GOT3 (cell line): ENCODE measurements at regions not wholly inside any gene's neighbourhood (a gene's known extent, or its start where the extent isn't known, plus 50 kb on each side); places are given as distances from the start of the nearest gene placed in this dataset.
"Not testable (repeated sequence)": the region's sequence is repeated elsewhere in the genome, so short reads cannot be mapped to it uniquely, and the experiment has no call there.

Experiments used
- DNase-seq: peaks from one replicate; lab custom pipeline; 2025; ENCODE audit warnings: mixed read lengths; lab: John Stamatoyannopoulos, UW

DNA sequence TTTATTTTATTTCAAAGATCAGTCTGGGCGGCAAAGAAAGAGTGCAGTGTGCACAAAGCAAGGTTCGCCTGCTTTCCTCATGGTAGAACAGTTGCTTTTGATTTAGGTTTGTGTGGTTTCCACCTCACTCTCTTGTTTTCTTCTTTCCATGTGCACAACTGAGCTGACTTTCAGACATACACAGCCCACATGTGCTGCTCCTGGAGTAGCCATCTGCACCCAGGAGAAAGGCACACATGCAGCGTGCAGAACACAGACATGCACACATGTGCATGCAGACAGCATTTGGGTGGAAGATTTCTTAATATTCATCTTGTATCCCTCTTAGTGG, 302.1 kb downstream of the FZD1 start:
- no peak for DNase-seq

GRCh38 chr7:91567081-91568012, 303.1 kb downstream of the FZD1 start:
- DNase-seq = no peak

DNA sequence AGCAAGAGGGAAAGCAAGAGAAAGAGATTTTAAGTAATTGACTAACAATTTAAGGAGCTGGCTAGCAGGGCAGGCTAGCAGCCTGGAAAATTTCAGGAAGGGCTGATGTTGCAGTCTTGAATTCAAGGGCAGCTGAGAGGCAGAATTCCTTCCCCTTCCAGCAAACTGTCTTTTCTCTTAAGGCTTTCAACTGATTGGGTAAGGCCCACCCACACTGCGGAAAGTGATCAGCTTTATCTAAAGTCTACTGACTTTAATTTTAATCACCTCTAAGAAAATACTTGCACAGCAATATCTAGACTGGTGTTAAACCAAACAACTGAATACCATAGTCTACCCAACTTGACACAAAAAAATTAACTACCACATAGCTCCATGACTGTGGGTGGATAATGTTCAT, 303.9 kb downstream of the FZD1 start:
- no peak for DNase-seq

DNA sequence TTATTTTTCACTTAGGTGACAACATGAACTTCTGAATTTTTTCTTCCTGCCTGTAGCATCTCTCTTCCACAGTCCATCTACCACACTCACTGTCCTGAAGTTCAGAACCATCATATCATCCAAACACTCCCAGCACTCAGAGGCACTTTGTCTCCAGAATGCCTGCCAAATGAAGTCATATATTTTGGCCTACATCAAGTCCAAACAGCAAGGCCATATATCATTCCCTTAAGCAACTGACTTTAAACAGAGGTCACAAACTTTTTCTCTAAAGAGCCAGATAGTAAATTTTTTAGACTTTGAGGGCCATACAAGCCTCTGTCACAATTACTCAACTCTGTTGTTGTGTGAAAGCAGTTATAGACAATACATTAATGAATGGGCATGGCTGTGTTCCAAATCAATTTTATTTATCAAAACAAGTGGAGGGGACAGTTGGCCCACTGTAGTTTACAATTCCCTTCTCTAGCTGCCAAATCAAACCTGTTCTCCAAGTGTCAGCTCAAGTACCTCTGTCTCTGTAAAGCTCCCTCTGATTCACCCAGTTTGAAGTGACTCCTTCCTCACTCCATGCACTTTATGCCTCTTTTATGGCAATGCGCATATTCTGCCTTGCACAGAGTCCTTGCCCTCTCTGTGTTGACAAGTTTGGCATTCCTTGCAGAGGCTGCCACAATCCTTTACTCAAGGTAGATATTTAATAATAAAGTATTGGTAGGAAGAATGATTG, 305.7 kb downstream of the FZD1 start:
- DNase-seq = no peak

- DNase-seq = no peak
Observed at GRCh38 chr7:91570560-91570959, 306.3 kb downstream of the FZD1 start.

DNA sequence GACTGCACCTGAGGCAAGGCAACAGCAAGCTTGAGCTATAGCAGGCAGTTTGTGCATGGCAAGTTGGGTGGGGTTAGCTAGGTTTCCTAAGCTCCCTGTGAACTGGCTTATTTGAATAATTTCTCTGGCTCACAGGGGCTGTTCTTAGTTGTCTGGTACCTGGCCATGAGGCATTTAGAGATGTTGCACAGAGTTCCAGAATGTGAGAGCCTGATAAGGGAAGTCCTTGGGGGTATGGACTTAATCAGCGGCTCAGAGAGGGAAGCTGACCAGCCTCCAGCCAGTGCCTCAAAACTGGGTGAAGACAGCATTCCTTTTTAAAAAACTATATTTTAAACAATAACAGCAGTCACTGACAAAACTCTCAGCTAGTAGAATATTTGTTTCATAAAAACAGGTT, 307.4 kb downstream of the FZD1 start:
- DNase-seq = no peak

DNA sequence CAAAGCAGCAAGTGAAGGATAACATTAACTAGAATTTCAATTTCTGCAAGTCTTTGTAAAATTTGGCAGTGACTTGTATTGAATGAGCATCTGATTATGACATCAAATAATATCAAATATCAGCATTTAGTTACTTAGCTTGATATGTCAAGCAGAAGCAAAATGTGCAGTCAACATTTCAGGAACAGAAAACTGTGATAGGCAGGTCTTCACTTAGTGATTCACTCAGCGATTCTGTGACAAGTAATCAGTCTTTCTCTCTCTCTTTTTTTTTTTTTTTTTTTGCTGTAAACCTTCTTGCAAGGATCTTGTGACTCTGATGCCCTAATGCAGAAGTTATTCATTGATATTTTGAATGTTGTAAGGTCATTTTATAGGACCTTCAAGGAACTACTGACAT, 307.1 kb downstream of the MTERF1 start:
- no peak for DNase-seq

DNA sequence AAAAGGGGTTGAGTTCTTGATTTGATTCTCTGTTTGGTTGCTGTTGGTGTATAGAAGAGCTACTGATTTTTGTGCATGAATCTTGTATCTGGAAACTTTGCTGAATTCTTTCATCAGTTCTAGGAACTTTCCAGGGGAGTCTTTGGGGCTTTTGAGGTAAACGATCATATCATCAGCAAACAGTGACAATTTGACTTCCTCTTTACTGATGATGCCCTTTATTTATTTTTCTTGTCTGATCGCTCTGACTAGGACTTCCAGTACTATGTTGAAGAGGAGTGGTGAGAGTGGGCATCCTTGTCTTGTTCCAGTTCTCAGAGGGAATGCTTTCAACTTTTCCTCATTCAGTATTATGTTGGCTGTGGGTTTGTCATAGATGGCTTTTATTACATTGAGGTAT, 304.0 kb downstream of the MTERF1 start:
- DNase-seq = not testable (repeated sequence)

GRCh38 chr7:91579837-91580236, 300.7 kb downstream of the MTERF1 start:
- no peak for DNase-seq

DNA sequence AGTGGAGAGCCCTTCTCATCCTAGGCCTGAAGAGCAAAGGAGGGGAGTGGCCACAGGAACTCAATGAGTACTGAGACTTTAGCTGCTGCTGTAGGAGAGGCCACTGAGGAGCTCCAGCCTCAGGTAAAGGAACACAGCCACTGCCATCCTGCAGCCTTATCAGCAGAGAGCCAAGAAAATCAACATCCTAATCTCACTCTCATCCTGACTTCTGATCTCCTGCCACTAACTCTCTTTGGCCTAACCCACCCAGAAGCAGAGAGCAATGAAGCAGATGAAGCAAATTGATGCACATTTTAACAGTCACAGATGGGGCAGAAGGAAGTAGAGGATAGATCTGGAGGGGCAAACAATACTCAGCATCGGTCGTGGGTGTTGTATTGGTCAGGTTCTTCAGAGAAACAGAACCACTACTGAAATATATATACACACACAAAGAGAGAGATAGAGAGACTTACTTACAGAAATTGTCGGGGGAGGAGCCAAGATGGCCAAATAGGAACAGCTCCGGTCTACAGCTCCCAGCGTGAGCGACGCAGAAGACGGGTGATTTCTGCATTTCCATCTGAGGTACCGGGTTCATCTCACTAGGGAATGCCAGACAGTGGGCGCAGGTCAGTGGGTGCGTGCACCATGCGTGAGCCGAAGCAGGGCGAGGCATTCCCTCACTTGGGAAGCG, 297.6 kb downstream of the MTERF1 start:
- no peak for DNase-seq

DNA sequence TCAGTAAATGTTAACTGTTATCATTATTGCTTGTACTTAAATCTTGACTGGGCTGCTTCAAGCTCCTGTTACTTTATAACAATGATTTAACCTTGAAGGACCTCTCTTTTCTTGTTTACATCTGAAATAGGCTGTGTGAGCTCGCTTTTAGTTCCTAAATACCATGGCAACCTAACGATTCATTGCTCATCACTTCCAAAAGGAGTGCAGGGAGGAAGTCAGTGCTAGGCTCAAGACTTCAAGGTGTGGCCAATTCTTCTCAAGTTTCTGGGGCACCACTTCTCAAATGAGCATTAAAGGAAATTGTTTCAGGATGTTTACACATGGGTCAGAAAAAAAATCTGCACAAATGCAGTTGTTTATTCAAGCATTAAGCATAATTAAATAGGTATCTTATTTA, 284.2 kb downstream of the MTERF1 start:
- no peak for DNase-seq

DNA sequence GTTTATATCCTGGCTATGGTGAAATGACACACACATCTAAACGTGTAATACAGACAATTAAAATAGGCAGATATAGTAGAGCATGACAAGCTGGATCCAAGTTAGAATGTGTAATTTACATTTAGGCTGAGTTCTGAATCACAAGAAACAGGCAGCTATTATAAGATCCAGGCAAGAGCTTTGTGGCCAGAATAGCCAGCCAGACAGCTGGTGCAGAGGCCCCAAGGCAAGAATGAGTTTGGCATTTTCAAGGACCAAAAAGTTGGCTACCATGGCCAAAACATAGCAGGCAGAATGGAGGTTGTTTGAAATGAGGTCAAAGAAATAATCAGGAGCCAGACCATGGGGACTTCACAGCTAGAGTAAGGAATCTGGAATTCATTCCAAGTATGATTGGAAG, 281.7 kb downstream of the MTERF1 start:
- DNase-seq = no peak

DNA sequence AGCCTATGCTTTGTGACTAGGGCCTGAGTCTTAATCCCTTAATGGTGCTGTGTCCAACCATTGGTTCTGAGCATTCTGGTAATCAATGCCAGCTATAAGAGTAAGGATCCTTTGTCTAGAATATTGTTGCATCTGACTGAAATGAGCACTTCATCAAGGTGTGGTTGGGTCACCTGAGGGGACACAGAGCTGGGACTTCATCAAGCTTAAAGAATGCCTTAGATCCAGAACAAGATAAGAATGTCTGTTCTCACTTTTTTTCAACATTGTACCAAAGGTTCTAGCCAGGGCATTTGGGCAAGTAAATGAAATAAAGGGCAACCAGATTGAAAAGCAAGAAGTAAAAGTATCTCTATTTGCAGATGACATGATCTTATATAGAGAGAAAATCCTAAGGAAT, 280.4 kb downstream of the MTERF1 start:
- no peak for DNase-seq

GRCh38 chr7:91603707-91604106, 276.8 kb downstream of the MTERF1 start:
- DNase-seq = no peak

DNA sequence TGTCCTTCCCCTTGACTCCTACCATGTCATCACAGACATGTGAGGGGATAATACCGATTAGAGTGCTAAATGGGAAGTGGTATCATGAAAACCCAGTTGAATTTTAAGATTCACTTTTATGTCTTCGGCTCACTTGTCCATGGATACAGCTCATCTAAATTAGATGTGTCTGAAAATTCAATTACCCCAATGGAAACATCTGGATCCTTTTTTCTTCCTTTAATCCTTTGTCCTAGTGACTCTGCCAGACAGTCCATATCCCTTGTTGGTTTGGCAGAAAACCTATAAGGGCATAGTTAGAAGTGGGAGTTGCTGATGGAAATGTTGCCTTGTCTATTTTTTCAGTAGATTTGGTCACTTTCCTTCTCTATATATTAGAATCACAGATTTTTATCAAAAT, 271.9 kb downstream of the MTERF1 start:
- no peak for DNase-seq

DNA sequence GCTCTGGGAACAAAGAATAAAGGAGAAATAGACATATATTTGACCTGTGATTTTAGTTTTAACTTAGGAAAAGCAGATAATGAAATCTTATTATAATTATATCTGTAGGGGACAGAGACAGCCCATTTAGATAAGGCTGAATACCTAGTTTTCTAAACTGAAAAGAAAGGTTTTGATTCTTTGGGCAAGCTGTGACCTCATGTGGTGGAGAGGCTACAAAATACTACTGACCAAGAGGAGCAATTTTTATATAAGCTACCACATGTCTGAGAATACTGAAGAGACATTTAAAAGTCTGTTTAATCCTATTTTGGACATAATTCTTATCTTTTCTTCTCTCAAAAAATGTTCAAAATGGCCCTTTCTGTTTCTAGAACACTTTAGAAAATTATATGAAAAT, 271.0 kb downstream of the MTERF1 start:
- no peak for DNase-seq

GRCh38 chr7:91614431-91614830, 266.1 kb downstream of the MTERF1 start:
- DNase-seq = no peak

GRCh38 chr7:91618776-91619765, 261.4 kb downstream of the MTERF1 start:
- DNase-seq = no peak

- DNase-seq = no peak
Observed at GRCh38 chr7:91620827-91621226, 259.7 kb downstream of the MTERF1 start.

- DNase-seq = not testable (repeated sequence)
Observed at GRCh38 chr7:91627324-91627723, 253.2 kb downstream of the MTERF1 start.

DNA sequence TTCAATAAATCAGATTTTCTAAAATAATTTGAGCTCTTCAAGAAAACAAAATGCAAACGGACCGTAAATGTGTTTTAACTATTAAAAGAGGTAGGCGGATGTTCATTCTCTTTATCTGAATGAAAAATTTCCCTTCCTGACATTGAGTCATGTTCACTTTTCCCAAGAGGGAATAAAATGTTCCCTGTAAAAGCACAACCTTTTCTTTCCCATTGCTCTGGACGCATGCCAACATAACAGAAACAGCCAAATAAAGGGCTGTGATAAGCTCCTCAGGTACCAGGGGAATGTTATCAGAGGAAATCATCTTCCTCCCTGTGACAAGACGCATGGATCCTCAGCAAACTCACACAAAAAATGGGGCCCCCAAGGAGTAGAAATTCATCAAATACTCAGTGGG, 251.8 kb downstream of the MTERF1 start:
- DNase-seq = no peak
